ENCODE measurements at regions not wholly inside any gene's neighbourhood (a gene's known extent, or its start where the extent isn't known, plus 50 kb on each side); places are given as distances from the start of the nearest gene placed in this dataset.

- no peak for TF ChIP-seq ARID2 (CRISPR knock-in tag; IDR thresholded peaks at IDR 0.05; ENCODE audit: borderline replicate concordance)
- TF ChIP-seq ERF (CRISPR knock-in tag; IDR thresholded peaks at IDR 0.05): no peak
- no peak for TF ChIP-seq POLR2A (IDR thresholded peaks at IDR 0.05; ENCODE audit: insufficient read depth in 1 of 2, low read depth in 2 of 2, low read length in 2 of 2)
- TF ChIP-seq KLF12 (CRISPR knock-in tag; IDR thresholded peaks at IDR 0.05; ENCODE audit: borderline replicate concordance): no peak
- TF ChIP-seq PAX8 (CRISPR knock-in tag; IDR thresholded peaks at IDR 0.05; ENCODE audit: borderline replicate concordance): no peak
Measured at GRCh38 chr6:8993111-8993510, 557.8 kb upstream of the SLC35B3 start (continued).

DNA sequence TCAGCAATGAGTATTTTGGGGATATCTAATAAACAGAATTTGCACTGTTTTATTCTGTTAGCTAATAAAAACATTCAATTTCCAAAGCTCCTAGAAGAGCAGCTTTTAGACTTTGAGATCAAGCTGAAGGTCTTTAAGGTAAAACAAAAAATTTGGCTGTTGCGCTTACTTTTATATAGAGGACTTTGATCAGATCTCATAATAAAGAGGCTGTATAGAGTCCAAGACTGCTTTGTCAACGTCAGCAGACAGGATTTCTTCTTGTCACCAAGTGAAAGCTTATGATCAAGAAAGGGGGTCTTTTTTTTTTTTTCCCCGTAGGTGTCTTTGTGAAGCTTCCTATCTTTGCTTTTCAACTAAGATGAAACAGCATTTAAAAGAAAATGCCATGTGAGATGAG is 556.5 kb upstream of the SLC35B3 start:
- 34% methylated on average over 3 of the region's 3 CpGs for WGBS (ENCODE audit: low lambda C conversion rate)
- intact Hi-C loops (cut with micrococcal nuclease; ENCODE audit: unreplicated experiment) (no loop called here), in situ Hi-C loops (cut with HindIII; ENCODE audit: extremely low pct_ligation_motif_present, low pct_unique_long_range_greater_than_20kb) (loop anchor here (25.0 kb wide), 1 partner anchor 420 kb away; no protein-coding TSS in a partner anchor)
- H4K20me1 ChIP-seq (ENCODE audit: insufficient read depth, low read length): no peaks in the 10 kb centered on the region
- ChIA-PET CTCF (ENCODE audit: low intra/inter-chr PET ratio, low total read pairs) (no interaction called here), POLR2A (no interaction called here)
- no peaks in the 10 kb centered on the region for H3K9me3 ChIP-seq (ENCODE audit: low read length)
- no peak overlapping the region for H3K4me2 ChIP-seq (ENCODE audit: low read depth, low read length)
- no peak for TF ChIP-seq ZNF12 (CRISPR knock-in tag; IDR thresholded peaks at IDR 0.05)
- TF ChIP-seq, protein P1, sequence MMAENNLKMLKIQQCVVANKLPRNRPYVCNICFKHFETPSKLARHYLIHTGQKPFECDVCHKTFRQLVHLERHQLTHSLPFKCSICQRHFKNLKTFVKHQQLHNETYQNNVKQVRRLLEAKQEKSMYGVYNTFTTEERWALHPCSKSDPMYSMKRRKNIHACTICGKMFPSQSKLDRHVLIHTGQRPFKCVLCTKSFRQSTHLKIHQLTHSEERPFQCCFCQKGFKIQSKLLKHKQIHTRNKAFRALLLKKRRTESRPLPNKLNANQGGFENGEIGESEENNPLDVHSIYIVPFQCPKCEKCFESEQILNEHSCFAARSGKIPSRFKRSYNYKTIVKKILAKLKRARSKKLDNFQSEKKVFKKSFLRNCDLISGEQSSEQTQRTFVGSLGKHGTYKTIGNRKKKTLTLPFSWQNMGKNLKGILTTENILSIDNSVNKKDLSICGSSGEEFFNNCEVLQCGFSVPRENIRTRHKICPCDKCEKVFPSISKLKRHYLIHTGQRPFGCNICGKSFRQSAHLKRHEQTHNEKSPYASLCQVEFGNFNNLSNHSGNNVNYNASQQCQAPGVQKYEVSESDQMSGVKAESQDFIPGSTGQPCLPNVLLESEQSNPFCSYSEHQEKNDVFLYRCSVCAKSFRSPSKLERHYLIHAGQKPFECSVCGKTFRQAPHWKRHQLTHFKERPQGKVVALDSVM (CRISPR knock-in tag; IDR thresholded peaks at IDR 0.05): no peak
- FAIRE-seq: no peak
- ATAC-seq: no peak
- H3K9ac ChIP-seq (ENCODE audit: insufficient read depth, low read depth, low read length): no peak overlapping the region
- H2AFZ ChIP-seq (ENCODE audit: low read length): no peak overlapping the region
- no peaks in the 10 kb centered on the region for H3K36me3 ChIP-seq (replicated peaks in 1 of 2; ENCODE audit: control insufficient read depth in 1 of 2, insufficient read depth in 2 of 2, low read length in 2 of 2)
- no peak for DNase-seq (ENCODE audit: low spot score)
- no peaks in the 10 kb centered on the region for H3K4me1 ChIP-seq (ENCODE audit: insufficient read depth, low read length)
- BruUV-seq (replicated peaks): no TSS peak
- H3K27ac ChIP-seq (ENCODE audit: extremely low read length, insufficient read depth, low read length): no peak overlapping the region
- no peaks in the 10 kb centered on the region for H3K27me3 ChIP-seq (ENCODE audit: control insufficient read depth in 1 of 2, insufficient read depth in 2 of 2, low read length in 2 of 2)
- no peak overlapping the region for H3K4me3 ChIP-seq (replicated peaks in 1 of 3; ENCODE audit: insufficient read depth in 1 of 3, low read depth in 2 of 3, low read length in 3 of 3)
- H3K79me2 ChIP-seq (ENCODE audit: insufficient read depth, low read length): no peaks in the 10 kb centered on the region

Data from HepG2 (cell line).